H1 (cell line): ENCODE measurements at regions not wholly inside any gene's neighbourhood (a gene's known extent, or its start where the extent isn't known, plus 50 kb on each side); places are given as distances from the start of the nearest gene placed in this dataset.

Source experiments
- BCL11A ChIP-seq, 2 experiments: IDR thresholded peaks; one replicate each; pipeline ENCODE4 v1.6.1; 2011; ENCODE audit warnings: low read depth in 2 of 2, low read length in 2 of 2, mild to moderate bottlenecking in 2 of 2
- JUN ChIP-seq: IDR thresholded peaks from 2 replicates; pipeline ENCODE4 v1.6.1; 2011; ENCODE audit warnings: low read depth, mild to moderate bottlenecking, improper control_type of control experiment, low read length
- SRF ChIP-seq: IDR thresholded peaks from 2 replicates; pipeline ENCODE4 v1.6.1; 2011; ENCODE audit warnings: mild to moderate bottlenecking, low read depth, low read length, moderate library complexity

- TF ChIP-seq BCL11A (IDR thresholded peaks at IDR 0.05; ENCODE audit: low read depth in 2 of 2, low read length in 2 of 2) (no peak), JUN (no peak), SRF (no peak)
Measured at GRCh38 chr3:82791241-82791640, 1029.8 kb upstream of the GBE1 start (continued).
